NOMO-1 (cell line): ENCODE measurements at regions not wholly inside any gene's neighbourhood (a gene's known extent, or its start where the extent isn't known, plus 50 kb on each side); places are given as distances from the start of the nearest gene placed in this dataset.
"Not testable (repeated sequence)": the region's sequence is repeated elsewhere in the genome, so short reads cannot be mapped to it uniquely, and the experiment has no call there.

Experiments used
- DNase-seq, 2 experiments: peaks; one replicate each; lab custom pipeline; 2025; ENCODE audit not compliant: unreplicated experiment in 2 of 2; lab: John Stamatoyannopoulos, UW

DNA sequence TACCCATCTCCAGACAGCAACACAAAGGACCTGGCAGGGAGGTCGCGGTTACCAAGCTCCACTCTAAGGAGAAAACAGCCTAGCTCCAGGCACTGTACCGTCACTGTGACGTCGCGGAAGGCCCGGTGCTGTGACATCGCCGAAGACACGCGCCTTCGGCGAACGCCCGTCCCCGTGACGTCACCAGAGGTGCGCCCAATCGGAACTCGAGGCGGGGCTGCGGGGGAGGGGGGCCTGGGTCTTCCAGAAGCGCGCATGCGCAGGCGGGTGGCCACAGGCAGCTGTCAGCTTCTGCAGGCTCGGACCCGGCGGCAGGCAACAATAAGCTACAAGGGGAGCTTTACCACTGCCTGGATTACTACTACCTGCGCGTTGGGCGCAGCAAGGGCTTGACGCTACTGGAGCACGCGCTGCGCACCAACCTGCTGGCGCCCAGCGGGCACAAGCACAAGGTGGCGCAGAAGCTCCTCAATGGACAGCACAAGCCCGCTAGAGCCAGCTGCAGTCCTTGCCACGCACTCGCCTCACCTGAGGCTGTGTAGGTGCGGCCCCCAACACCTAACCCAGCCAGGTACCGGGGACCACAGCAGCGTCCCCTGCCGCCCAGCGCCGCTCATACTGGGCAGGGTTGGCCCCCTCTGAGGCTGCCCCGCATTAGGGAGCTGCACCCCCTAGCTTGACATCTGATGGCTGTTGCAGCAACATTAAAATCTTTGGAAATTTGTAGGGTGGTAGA lies 208.4 kb downstream of the TPST1 start:
- DNase-seq, result peak; percentile 6 to 17

DNA sequence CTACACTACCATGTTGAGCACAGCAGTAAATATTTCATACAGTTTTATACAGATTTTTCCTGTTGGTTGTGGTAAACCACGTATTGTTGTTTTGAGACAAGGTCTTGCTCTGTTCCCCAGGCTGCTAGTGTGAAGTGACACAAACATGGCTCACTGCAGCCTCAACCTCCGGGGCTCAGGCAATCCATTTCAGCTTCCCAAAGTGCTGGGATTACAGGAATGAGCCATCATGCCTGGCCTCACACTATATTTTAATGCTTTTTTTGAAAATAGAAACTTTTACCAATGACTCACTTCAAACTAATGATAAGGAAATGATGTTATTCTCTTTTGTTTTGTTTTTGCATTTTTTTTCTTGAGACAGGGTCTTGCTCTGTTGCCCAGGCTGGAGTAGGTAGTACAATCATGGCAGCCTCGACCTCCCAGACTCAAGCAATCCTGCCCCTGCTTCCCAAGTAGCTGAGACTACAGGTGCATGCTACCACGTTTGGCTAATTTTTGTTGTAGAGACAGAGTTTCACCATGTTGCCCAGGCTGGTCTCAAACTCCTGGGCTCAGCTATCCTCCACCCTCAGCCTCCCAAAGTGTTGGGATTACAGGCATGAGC lies 210.6 kb downstream of the TPST1 start:
- no peak for DNase-seq

DNA sequence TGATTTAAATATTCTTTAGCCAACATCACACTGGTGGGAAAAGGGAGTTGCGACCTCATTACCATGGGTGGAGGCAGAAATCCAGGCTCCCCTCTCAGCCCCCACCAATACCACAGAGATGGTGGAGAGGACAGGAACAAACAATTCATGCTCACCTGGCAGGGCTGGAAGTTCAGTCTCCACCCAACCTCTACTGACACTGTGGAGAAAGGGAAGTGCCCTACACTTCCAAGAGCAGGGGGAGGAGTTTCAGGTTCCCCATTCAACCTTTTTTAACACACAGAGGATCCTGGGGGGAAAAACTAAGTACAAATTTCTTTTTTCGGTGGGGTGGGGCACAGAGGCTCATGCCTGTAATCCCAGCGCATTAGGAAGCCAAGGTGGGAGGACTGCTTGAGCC lies 210.1 kb upstream of the KCTD7 start:
- DNase-seq, result peak in 1 of 2 experiments; percentile 0

DNA sequence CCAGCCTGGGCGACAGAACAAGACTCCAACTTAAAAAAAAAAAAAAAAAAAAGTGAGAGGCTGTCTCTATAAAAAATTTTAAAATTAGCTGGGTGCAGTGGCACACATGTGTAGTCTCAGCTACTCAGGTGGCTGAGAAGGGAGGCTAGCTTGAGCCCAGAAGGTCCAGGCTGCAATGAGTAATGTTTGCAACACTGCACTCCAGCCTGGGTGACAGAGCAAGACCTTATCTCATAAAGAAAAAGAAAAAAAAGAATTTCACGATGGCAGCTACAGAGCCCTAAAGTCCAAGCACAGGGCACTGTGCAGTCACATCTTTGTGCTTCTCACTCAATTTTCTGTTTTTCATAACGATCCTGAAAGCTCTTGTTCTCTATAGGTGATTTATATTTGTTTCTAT lies 209.5 kb upstream of the KCTD7 start:
- DNase-seq, result no peak

DNA sequence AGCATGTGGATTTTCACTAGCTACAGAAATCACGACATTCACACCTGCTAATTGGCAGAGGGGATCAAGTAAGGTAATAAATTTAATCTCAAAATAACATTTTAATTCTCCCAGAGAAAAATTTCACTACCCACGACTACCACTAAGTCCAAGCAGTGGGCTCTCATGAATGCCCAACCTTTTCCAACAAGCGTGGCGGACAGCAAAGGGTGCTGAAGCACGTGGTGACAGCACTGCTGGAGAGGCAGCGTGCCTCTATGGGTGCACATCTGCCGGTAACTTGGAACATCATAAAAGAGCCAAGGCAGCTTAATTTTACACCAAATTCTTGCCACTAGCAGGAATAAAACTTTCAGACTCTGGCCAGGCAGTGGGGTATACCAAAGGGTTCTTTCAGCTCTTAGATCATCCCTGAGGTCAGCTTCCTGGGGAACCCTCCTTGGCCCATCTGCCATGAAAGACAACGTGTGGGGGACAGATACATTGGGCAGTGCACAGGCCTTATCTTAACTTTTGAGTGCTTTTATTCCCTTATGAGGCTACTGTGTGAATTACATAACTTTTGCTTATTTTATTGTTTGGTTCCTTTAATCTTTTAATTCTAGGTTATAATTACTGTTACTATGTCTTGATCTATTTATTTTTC lies 206.7 kb upstream of the KCTD7 start:
- no peak for DNase-seq

DNA sequence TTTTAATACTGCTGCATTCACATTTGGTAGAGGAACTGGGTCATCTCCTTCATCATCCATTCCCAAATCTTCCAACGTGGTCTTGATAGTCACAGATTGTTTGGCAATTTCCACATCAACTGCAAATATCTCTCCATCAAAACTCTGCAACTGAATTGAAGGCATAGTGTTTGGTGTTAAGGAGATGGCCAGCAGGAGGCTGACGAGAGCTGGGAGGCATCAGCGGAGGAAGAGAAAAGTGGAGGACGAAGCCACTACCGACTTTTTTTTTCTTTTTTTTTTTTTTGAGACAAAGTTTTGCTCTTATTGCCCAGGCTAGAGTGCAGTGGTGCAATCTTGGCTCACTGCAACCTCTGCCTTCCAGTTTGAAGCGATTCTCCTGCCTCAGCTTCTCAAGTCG lies 205.0 kb upstream of the KCTD7 start:
- DNase-seq, result no peak

DNA sequence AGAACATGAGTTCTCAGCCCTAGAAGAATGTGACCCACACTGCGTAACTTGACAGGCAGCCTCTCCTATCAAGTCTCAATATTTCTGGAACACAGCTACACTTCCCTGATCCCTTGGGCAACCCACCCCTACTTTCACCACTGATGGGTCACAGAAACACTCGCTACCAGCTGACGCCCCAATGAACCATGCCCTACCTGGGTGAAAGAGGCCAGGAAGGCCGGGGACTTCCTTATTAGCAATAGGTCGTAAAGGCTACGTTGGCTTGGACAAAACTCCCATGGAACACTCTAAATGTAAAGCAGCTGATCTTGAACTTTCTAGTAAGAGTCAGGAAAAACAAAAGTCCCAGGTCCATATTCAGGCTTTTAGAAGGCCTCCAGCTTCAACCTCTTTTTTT lies 202.3 kb upstream of the KCTD7 start:
- DNase-seq, result no peak

DNA sequence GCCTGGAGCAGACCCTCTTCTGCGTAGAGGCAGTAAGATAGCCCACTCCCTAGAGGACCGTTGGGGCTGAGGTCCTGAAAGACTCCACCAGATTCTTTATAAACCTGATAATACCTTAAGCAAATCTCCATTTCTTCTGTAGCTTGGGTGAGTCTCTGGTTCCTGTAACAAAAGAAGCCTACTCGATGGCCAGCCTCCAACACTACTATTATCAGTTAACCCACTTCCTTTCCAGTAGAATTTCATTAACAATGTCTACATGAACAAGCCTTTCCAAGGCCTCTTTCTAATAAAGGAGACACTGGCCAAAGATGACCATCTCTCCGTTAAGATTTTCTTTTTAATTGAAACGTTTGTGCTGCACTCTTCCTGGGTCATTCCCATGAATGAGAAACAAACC lies 201.7 kb upstream of the KCTD7 start:
- DNase-seq, result no peak

DNA sequence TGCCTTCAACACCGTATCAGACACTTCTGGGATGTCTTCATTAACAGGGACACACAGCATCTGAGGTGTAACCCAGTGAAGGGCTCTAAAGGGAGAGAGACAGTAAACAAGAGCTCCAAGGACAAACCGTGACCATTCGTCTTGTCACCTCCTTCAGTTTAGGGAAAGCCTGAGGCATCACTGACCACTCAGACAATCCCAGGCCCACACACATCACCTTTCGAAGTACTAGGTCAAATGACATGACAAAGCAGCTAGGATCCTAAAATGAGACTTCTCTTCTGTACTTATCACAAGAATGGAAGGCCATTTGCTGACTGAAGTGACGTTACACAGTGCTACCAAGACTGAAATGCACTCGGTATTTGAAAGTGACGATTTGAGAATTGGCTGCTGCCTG lies 200.7 kb upstream of the KCTD7 start:
- DNase-seq, result no peak

DNA sequence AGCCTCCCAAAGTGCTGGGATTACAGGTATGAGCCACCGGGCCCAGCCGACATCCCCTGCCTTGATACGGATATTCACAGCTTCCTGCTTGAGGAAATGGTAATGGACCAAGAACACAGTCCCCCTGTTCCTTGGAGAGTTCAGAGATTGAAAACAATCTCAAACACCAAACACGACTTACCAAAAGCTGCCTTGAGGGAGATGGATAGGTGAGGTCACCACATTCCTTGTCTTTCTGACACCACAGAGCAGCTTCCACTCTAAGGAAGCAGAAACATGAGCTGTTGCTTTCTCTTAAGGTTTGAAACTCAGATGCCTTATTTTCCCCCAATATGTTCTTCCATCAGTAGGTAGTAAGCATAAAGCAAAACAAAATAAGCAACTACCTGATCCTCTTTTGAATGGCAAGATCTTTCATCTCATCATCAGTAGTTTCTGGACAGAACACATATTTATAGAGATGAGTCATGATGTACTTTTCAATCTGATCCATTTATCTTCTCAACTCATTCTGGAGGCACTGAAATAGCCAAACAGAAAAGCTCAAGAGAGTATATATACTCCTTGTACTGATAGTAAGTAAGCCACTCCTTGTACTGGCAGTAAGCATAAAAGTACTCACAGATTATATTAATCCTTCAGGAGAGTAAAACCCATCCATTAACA lies 199.1 kb upstream of the KCTD7 start:
- no peak for DNase-seq

DNA sequence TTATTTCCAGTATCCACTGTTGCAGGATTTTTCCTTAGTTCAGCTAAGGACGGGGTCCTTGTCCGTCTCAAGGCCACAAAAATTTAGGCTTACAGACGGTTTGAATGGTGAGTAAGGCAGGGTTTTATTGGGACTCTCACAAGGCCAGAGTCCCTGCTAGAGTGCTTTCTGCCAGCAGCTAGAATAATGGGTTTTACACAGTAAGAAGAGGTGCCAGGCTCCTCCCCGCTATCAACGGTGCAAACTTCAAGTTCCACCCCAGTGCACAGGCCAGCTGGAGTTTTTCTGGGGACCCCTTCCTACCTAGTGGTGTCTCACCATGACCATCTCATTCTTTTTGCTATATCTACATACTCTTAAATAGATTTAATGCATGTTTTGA lies 198.5 kb upstream of the KCTD7 start:
- DNase-seq, result no peak

DNA sequence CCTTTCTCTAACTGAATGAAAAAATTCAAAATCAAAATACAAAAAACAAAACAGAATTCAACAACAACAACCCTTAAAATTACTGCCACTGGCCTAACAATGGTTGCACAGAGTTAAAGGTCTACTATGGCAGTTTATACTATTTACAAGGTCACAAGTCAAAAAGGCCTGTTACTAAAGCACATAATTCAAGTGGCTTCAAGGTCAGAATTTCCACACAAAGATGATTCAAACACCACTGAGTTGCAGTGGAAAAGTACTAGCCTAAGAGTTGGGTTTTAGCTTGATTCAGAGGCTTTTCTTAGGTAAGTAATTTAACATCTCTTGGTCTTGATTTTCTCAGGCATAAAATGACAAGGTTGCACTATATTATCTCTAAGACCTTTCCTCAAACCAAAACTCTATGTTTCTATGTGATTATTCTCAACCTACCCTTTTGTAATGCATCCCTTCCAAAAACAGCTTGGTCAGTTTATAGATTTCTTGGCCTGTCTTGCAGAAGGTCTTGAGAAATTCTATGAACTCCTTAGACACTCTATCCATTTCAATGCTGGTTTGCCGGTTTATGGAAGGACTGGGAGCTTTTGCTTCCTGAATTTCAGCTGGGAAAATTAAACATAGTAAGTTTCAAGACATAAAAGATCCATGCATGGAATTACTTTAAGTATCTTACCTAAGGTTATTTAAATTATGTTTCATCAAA lies 189.8 kb upstream of the KCTD7 start:
- DNase-seq, result not testable (repeated sequence)

DNA sequence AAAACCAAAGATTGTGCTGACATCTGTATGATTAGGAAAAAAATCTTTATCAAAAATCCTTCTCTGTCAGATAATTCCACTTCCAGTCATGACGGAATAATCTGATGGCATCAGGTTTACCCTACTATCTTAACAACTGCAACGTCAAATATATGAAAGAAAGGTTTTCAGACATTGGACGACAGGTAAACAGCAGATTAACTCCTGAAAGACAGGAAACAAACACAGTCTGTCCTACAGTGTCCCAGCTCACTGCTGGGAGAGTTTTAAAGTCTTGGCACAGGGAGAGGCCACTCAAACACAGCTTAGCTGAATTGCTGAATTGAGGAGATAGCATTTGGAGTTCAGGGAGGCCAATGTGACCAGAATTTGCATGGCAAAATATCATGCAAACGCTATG lies 186.3 kb upstream of the KCTD7 start:
- DNase-seq, result no peak

DNA sequence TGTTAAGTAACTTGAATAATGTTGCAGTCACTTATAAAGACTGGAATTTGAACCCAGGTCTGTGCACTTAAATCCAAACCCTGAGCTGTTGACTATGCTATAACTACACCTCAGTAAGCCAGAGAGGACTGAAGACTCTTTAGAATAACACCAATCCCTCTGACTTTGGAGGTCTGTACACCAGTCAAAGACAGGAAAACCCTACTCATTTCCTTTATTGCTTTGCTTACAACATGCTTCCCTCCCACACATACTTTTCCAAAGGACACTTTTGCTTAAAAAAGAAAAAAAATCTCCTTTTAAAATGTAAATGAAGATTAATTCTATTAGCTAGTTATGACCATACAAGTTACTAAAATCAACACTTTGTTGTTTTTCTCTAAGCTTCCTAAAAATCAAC lies 184.7 kb upstream of the KCTD7 start:
- no peak for DNase-seq

DNA sequence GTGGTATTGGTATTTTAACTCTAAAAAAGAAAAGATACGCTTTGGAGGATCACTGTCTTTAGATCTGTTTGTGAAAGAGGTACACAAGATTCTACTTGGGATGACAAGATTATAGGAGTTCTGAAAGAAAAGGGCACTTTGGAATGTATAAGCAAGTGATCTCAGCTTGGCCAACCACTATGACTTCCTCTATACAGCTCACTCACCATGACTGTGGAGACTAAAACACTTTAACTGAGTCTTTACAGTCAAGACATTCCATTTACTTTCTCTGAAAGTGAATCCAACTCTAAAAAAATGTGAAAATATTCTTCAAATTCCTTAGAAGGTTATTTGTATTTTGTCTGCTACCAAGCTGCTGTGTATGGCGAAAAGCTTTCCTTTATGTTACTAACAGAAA lies 181.7 kb upstream of the KCTD7 start:
- DNase-seq, result not testable (repeated sequence)

DNA sequence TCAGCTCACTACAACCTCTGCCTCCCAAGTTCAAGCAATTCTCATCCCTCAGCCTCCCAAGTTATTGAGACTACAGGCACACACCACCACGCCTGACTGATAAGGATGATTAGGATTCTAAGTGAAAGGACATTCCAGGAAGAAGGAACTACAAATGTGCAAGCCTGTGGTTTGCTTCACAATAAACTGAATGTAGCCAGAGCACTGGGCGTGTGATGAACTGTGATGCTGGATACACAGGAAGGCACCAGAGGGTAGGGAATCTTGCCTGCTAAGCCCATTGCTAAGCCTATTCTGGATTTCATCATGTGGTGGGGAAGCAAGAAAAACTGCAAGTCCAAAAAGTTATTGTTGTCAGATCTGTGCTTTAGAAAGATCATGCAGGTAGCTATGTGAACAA lies 177.9 kb upstream of the KCTD7 start:
- DNase-seq, result not testable (repeated sequence)

DNA sequence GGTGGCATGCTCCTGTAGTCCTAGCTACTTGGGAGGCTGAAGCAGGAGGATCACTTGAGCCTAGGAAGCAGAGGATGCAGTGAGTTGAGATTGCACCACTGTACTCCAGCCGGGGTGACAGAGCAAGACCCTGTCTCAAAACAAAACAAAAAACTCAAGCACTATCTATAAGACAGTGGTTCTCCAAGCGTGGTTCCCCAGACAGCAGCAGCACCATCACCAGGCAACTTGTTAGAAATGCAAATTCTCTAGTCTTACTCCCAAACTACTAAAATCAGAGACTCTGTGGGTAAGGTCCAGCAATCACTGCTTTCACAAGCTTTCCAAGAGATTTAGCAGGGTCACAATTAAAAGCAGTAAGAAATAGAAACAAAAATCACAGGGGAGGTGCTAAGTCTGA lies 177.0 kb upstream of the KCTD7 start:
- not testable (repeated sequence) for DNase-seq

DNA sequence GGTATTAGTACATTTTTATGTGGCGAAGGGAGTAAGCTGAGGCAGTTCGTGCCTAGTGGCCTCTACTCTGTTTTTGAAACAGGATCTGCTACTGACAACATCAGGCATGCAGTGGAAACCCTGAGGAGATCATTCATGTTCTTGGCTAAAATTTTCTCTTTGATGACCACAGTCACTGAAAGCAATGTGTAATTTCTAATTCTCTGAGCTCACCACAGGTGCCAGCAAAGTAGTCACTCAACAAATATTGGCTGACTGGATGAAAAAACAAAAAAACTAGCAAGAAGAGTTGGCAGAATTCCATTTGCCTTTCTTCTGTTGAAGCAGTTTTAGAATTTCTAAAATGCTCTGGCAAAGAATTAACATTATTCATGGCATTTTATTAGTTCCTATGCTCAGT lies 176.5 kb upstream of the KCTD7 start:
- DNase-seq, result no peak

DNA sequence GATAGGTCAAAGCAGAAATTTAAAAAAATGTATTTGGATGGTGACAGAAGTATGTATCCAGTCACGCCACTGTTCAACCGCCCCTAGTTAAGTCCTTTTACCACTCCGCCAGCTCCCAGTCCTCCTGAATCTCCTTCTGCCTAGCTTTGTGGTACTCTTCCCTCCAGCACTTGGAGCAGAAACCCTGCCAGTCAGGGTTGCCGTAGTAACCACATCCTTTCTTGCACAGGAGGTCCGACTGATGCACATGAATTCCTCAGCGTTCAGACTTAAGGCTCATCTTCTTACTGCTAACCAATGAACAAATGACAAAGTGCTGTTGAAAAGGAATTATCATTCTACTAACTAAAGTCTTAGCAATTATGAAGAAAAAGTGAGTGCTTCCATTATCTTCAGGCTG lies 175.3 kb upstream of the KCTD7 start:
- DNase-seq, result no peak

DNA sequence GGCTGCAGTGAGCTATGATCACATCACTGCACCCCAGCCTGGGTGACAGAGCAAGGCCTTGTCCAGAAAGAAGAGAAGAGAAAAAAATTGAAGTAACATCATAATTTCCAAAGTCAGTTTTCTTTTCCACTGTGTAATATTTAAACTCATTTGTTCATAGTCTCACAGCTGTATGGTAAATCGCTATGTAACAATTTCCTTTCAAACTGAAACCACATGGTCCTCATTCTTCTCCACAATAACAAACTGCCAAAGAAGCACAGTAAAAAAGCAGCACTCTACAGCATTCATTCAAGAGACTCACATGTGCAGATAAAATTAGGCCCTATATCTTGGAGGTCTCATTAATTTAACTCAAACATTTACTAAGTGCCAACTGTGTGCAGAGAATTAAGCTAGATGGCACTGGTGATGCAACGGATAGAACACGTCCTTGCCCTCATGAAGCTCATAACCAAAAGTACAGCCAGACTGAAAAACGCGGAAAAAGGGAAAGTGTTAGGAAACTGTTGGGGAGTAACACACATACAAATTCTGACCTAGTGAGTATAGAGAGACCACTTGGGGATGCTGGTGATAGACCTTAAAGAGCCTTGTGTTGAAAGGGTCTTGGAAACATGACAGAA lies 174.0 kb upstream of the KCTD7 start:
- no peak for DNase-seq

DNA sequence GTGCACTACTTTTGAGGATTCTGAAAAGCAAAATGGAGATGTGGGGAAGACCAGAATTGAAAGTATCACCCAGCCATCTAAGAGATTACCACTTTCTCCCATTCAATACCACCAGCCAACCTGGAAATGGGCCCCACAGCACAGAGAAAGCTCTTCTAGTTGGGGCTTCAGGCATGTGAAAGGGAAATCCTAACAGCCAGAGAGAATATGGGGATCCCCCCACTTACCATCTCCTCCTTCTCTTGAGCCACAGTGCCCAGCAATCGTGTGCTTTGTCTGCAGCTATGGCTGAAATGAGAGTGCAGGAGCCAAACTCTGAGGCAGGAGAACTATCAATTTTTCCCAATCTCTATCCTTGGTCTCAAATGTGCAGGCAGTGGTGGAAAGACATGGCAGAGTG lies 173.2 kb upstream of the KCTD7 start:
- not testable (repeated sequence) for DNase-seq
